ENCODE measurements at regions not wholly inside any gene's neighbourhood (a gene's known extent, or its start where the extent isn't known, plus 50 kb on each side); places are given as distances from the start of the nearest gene placed in this dataset.

DNA sequence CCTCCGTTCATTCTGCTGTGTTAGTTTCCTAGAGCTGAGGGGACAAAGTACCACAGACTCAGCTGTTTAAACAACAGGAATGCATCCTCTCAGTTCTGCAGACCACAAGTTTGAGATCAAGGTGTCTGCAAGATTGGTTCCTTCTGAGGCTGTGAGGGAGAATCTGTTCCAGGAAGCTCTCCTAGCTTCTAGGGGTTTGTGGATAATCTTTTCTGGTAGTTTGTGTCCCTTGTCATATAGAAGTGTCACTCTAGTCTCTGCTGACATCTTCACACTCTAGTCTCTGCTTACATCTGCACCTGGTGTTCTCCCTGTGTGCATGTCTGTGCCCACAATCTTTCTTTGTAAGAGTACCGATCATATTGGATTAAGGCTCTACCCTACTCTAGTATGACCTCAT is 581.8 kb downstream of the RNF144A start:
- WGBS, 2 donors (ENCODE audit: low coverage in 1 of 2), result 68 to 90% methylated on average over 2 of the region's 2 CpGs
- no peaks in the 10 kb centered on the region for H3K27me3 ChIP-seq
- intact Hi-C loops (cut with DNase I; ENCODE audit: low total_unique reads) (no loop called here), in situ Hi-C loops (cut with MboI; ENCODE audit: low pct_ligation_motif_present in 1 of 4, low pct_unique_long_range_greater_than_20kb in 1 of 4, low sequenced_read_pairs in 3 of 4) (no loop called here)
- no peaks in the 10 kb centered on the region for H3K36me3 ChIP-seq
- H3K4me3 ChIP-seq, result no peak overlapping the region
- H3K4me1 ChIP-seq, result no peaks in the 10 kb centered on the region
- TF ChIP-seq EP300 (IDR thresholded peaks at IDR 0.05; ENCODE audit: low read depth) (no peak), POLR2A (IDR thresholded peaks at IDR 0.05) (no peak), POLR2AphosphoS5 (IDR thresholded peaks at IDR 0.05) (no peak)
- TF ChIP-seq, protein P1, sequence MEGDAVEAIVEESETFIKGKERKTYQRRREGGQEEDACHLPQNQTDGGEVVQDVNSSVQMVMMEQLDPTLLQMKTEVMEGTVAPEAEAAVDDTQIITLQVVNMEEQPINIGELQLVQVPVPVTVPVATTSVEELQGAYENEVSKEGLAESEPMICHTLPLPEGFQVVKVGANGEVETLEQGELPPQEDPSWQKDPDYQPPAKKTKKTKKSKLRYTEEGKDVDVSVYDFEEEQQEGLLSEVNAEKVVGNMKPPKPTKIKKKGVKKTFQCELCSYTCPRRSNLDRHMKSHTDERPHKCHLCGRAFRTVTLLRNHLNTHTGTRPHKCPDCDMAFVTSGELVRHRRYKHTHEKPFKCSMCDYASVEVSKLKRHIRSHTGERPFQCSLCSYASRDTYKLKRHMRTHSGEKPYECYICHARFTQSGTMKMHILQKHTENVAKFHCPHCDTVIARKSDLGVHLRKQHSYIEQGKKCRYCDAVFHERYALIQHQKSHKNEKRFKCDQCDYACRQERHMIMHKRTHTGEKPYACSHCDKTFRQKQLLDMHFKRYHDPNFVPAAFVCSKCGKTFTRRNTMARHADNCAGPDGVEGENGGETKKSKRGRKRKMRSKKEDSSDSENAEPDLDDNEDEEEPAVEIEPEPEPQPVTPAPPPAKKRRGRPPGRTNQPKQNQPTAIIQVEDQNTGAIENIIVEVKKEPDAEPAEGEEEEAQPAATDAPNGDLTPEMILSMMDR (IDR thresholded peaks at IDR 0.05), result no peak
- DNase-seq, result no peak
- H3K9me3 ChIP-seq, result no peaks in the 10 kb centered on the region
- H3K27ac ChIP-seq, result no peak overlapping the region

DNA sequence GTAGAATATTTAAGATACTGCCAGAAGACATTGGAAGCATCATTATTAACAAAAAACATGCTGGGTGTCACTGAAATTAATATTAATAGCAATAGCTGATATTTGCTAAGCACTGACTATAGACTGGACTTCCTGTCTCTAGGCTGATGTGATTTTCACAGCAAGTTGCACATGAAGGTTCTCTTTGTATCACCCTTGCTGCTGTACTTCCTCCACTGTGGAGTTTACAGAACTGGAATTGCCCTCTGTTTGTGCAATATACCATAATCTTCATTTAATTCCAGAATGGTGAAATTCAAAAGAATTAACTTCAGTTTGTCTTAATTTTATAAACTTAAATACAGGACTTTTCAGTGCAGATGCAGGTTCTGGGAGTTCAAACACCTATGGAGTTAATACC is 585.1 kb downstream of the RNF144A start:
- Histone ChIP-seq H3K36me3 (no peaks in the 10 kb centered on the region), H3K4me3 (no peak overlapping the region), H3K27ac (no peak overlapping the region), H3K27me3 (no peaks in the 10 kb centered on the region), H3K4me1 (no peaks in the 10 kb centered on the region), H3K9me3 (no peaks in the 10 kb centered on the region)
- TF ChIP-seq EP300 (IDR thresholded peaks at IDR 0.05; ENCODE audit: low read depth) (no peak), POLR2AphosphoS5 (IDR thresholded peaks at IDR 0.05) (no peak)
- DNase-seq, result no peak
- in situ Hi-C loops (cut with MboI; ENCODE audit: low pct_ligation_motif_present in 1 of 4, low pct_unique_long_range_greater_than_20kb in 1 of 4, low sequenced_read_pairs in 3 of 4) (no loop called here), intact Hi-C loops (cut with DNase I; ENCODE audit: low total_unique reads) (no loop called here)

DNA sequence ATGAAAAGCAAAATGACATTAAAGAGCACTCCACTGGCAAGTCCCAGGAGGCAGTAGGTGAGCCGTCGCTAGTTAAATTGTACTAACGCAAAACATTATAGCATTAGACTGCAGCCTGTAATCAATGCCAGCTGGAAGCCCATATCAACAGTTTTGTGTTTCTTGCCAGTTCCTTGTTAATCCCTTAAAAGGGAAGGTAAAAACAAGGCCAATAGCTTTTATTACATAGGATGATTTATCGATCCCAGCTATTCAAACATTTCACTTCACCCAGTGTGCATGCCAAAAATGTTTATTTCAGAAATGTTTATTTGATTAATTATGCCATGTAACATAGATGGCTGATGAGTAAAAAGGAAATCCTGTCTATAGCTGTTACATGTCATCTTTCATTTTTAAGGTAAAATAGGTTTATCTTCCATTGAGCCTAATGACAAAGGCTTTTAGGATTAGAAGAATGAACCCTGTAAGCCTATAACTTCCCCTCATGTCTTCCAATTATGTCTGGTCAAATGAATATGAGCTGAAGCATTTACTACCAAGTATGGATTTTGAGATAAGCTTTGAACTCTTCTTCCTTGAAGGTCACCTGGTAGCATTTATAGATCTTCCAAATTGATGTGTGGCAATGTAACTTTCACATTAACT is 591.2 kb downstream of the RNF144A start:
- intact Hi-C loops (cut with DNase I; ENCODE audit: low total_unique reads) (no loop called here), in situ Hi-C loops (cut with MboI; ENCODE audit: low pct_ligation_motif_present in 1 of 4, low pct_unique_long_range_greater_than_20kb in 1 of 4, low sequenced_read_pairs in 3 of 4) (no loop called here)
- TF ChIP-seq POLR2A (IDR thresholded peaks at IDR 0.05), result no peak
- no peak for TF ChIP-seq EP300 (IDR thresholded peaks at IDR 0.05; ENCODE audit: low read depth)
- TF ChIP-seq POLR2AphosphoS5 (IDR thresholded peaks at IDR 0.05), result no peak
- TF ChIP-seq, protein P1 (IDR thresholded peaks at IDR 0.05), result no peak
- no peak for DNase-seq
- Histone ChIP-seq H3K27ac (no peak overlapping the region), H3K27me3 (no peaks in the 10 kb centered on the region), H3K4me3 (no peak overlapping the region), H3K4me1 (no peaks in the 10 kb centered on the region), H3K36me3 (no peaks in the 10 kb centered on the region), H3K9me3 (no peaks in the 10 kb centered on the region)
- 30 to 66% methylated on average over 4 of the region's 4 CpGs for WGBS, 2 donors (ENCODE audit: low coverage in 1 of 2)

DNA sequence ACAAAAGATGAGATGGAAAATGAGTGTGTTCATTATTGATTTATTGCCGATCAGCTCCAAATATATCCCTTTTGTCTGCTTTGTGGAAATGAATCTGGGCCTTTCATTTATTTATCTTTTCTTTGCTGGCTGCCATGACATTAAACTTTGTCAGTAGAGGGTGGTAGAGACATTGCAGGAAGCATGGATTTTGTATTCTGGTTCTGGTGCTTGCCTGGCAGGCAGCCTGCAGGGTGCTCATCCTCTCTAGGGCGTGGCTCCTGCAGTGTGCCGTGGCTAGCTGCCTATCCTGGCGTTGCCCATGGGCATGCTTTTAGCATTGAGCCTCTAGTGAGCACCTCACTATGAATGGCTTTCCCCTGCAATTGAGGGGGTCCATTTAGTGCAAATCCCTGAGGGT is 593.1 kb downstream of the RNF144A start:
- no peaks in the 10 kb centered on the region for H3K9me3 ChIP-seq
- in situ Hi-C loops (cut with MboI; ENCODE audit: low pct_ligation_motif_present in 1 of 4, low pct_unique_long_range_greater_than_20kb in 1 of 4, low sequenced_read_pairs in 3 of 4), result no loop called here

More for the DNA sequence above, 593.1 kb downstream of the RNF144A start:
- Histone ChIP-seq H3K27ac (no peak overlapping the region), H3K27me3 (no peaks in the 10 kb centered on the region), H3K4me3 (no peak overlapping the region), H3K4me1 (no peaks in the 10 kb centered on the region), H3K36me3 (no peaks in the 10 kb centered on the region)
- TF ChIP-seq EP300 (IDR thresholded peaks at IDR 0.05; ENCODE audit: low read depth) (no peak), POLR2AphosphoS5 (IDR thresholded peaks at IDR 0.05) (no peak), POLR2A (IDR thresholded peaks at IDR 0.05) (no peak)
- TF ChIP-seq, protein P1 (IDR thresholded peaks at IDR 0.05), result no peak
- WGBS, 2 donors (ENCODE audit: low coverage in 1 of 2), result 68 to 93% methylated on average over 1 to 4 of the region's 4 CpGs
- intact Hi-C loops (cut with DNase I; ENCODE audit: low total_unique reads), result loop anchor here (1.0 kb wide), 1 partner anchor 35 kb away; no protein-coding TSS in a partner anchor
- no peak for DNase-seq
